DLD1 (cell line): ENCODE measurements at regions not wholly inside any gene's neighbourhood (a gene's known extent, or its start where the extent isn't known, plus 50 kb on each side); places are given as distances from the start of the nearest gene placed in this dataset.

Source experiments
- in situ Hi-C: cut with HindIII; loops from 2 replicates; pipeline ENCODE4 v1.10.0; 2017; ENCODE audit warnings: low sequenced_read_pairs

DNA sequence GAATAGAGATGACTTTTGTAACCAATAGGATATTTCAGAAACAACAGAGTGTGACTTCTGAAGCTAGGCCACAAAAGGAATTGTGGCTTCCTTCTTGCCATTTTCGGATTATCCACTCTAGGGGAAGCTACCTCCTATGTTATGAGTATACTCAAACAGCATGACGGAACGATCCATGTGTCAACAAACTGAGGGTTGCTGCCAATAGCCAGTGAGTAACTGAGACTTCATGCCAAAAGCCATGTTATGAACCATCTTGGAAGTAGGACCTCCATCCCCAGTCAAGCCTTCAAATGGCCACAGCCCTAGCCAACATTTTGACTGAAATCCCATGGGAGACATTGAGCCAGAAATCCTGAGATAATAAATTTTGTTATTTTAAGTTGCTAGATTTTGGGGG lies 69.0 kb upstream of the IL6 start:
- in situ Hi-C loops: no loop called here

DNA sequence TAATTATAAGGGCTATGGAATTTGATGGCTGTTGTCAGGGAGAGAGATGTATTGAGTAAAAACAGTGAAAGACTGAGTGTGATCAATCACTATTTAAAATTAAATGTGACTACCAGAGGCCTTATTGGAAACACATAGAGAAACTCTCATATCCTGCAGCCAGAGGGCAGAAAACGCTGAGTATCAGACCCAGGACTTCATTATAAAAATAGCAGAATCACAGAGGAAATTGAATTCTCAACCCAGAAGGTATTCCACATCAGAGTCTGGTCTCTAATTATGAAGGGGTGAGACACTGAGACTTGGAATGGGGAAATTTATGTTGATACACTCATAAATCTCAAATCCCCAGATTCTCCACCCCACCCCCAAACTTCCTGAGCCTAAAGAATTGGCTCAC lies 69.5 kb upstream of the IL6 start:
- in situ Hi-C loops: no loop called here

DNA sequence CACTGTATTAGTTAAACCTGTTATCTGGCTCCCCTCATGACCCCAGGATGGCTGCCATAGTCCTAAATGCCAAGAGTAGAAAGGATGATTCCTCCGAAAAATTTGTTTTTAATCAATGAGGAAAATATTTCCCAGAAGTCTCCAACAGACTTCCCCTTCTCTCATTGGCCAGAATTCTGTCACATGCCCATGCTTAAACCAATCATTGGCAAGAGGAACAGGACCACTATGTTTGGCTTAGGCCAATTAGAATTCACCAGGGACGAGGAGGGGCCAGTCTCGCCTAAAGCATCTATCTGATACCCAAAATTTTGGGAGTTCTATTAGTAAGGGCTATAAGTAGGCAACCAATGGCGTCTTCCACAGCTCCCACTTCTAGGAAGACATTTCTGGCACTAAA lies 71.2 kb upstream of the IL6 start:
- in situ Hi-C loops: no loop called here

DNA sequence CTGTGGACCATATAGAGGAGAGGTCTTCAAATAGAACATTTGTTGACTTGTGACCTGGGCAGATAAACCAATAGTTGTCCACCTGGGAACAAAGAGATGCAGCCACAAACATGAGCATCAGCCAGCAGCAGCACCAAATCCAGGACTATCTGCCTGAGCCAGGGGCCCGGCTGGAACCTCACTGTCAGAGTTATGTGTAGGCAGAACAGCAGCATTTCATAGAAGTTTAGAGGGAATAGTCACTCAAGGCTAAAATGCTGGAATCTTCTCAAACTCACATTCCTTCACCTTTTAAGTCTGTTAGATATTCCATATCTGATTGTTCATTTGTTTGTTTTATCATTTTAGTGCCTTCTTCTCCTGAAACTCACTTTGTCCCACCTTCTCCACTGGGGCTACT lies 72.2 kb upstream of the IL6 start:
- in situ Hi-C loops: no loop called here

GRCh38 chr7:22653951-22654350 lies 73.0 kb upstream of the IL6 start:
- in situ Hi-C loops: no loop called here

DNA sequence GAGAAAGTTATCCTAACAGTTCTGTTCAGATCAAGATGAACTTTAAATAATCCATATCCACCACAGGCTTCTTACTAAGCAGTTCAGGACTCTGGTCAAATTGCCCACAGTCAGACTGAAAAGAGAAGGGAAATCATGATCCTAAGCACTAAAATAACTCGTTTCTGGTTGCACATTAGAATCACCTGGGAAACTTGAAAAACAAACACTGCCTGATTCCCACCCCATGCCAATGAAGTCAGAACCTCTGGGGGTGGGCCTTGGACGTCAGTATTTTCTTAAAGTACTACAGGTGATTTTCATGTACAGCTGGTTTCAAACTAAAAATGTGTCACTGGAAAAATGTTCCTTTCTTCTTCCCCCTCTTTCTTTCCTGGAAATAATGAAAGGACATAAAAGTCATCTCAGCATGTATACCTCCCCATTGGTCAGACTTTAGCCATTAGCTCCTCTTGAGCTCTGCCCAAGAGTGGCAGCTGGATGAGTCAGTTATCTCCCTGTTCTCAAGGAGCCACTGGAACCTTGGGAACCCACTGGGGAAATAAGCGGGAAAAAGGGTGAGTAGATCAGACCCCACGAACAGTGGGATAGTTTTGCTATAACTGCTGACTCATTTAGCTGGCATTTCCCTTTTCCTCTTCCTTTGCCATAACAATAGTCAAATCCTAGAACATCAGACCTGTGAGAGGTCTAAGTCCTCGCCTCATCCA lies 75.3 kb upstream of the IL6 start:
- in situ Hi-C loops: no loop called here

GRCh38 chr7:22651036-22651435 lies 76.0 kb upstream of the IL6 start:
- in situ Hi-C loops: no loop called here

- in situ Hi-C loops: no loop called here
Observed at GRCh38 chr7:22649686-22650085, 77.3 kb upstream of the IL6 start.

DNA sequence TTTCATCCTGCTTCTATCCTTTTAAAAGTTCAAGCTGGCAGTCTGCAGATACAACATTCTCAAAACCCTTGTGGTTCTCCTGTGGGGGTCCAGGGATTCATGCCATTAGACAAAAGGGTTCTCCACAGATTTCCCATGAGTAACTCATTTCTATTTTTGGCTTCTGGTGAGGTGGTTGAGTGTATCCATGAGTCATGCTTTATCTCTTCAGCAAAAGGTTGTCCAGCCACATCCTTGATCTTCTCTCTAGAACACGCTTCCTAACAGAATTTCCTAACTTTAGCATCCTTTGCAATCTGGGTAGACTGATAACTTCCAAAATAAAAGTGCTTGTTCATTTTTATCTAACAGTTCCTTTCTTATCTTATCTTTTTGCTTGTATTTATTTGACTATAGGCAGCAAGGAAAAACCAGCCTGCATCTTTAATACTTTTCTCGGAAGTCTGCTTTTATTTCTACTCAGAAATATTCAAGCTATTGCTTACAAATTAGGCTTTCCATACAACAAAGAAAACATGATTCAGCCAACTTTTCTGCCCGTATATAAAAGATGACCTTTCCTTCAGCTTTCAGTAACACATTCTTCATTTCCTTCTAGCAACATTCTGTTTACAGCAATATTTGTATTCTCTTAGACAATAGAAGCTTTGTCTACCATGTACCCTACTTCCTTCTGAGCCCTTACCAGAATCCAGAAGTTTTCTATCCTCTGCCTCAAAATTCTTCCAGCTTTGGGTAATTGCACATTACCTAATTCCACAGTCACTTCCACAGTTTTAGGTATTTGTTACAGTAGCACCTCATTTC lies 79.3 kb upstream of the IL6 start:
- in situ Hi-C loops: no loop called here

DNA sequence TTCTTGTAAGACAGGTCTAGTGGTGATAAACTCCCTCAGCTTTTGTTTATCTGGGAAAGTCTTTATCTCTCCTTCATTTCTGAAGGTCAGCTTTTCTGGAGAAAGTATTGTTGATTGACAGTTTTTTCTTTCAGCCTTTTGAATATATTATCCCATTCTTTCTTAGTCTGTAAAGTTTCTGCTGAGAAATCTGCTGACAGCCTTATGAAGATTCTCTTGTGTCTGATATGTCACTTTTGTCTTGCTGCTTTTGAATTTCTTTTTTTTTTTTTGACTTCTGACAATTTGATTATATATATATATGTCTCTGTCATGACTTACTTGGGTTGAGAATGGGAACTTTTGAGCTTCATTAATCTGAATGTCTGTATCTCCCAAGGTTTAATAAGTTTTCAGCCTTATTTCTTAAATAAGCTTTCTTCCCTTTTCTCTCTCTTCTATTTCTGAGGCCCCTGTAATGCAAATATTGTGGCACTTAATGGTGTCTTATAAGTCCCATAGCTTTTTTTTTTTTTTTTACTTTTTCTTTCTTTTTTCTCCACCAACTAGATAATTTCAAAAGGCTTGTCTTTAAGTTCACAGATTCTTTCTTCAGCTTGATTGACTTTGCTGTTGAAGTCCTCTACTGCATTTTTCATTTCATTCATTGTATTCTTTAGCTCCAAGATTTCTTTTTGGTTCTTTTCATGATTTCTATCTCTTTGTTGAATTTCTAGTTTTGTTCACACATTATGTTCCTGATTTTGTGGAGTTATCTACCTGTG lies 81.4 kb upstream of the IL6 start:
- in situ Hi-C loops: no loop called here

DNA sequence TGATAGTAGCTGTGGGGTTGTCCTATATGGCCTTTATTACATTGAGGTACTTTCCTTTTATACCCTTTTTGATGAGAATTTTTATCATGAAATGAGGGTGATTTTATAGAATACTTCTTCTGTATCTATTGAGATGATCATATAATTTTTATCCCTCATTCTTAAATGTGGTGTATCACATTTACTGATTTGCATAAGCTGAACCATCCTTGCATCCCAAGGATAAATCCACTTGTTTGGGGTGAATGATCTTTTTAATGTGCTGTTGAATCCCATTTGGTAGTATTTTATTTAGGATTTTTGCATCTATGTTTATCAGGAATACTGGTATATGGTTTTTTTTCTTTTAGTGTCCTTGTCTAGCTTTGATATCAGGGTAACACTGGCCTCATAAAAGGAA lies 84.5 kb upstream of the IL6 start:
- in situ Hi-C loops: no loop called here

DNA sequence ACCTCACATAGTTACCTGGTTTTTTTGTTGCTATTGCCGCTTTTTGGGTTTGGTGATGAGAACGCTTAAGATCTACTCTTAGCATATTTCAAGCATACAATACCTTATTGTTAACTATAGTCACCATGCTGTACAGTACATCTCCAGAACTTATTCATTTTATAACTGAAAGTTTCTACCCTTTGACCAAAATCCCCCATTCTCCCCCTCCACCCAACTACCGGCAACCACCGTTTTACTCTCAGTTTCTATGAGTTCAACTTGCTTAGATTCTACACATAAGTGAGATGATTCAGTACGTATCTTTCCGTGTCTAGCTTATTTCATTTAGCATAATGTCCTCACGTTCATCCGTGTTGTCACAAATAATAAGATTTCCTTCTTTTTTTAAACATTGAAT lies 86.7 kb upstream of the IL6 start:
- in situ Hi-C loops: no loop called here

GRCh38 chr7:22639396-22639795 lies 87.6 kb upstream of the IL6 start:
- in situ Hi-C loops: no loop called here

GRCh38 chr7:22635349-22635748 lies 91.7 kb upstream of the IL6 start:
- in situ Hi-C loops: no loop called here

DNA sequence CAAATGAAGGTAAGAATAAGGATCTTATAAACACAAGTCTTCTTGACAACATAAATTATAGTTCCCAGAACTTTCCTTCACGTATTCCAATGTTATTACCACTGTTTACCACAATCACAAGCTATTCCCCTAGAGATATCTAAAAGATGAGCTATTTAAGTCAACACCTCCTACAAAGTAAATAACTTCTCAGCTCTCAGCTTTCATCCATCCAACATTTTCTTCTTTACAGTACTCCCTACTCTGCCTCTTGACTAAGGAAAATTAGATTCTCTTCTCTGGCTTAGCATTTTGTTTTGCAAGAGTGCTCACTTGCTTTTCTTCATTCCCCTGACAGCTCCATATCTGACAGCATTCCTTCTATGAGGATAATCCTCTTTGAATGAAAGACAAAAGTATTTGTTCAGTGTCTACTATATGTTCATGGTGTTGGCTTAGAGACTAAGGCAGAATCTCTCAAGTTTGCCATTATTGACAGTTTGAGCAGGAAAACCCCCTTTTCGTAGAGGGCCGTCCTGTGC lies 93.0 kb upstream of the IL6 start:
- in situ Hi-C loops: no loop called here

GRCh38 chr7:22633286-22633953 lies 93.6 kb upstream of the IL6 start:
- in situ Hi-C loops: no loop called here

DNA sequence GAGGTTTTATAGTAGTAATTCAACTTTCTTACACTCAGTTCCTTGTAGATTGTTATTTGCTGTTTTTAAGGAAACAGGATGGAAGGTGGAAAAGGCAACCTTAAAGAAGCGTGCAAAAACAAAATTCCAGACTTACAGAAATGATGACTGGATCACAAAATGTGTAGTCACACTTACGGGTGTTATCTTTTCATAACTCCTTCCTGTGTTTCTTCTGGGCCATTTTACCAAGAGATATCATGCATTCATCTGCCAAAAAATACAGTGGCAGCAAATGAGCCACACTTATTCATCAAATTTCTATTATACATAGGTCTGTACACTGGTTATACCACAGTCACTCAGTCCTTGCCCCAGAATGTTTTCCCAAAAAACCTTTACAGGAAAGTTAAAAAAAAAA lies 94.3 kb upstream of the IL6 start:
- in situ Hi-C loops: no loop called here

DNA sequence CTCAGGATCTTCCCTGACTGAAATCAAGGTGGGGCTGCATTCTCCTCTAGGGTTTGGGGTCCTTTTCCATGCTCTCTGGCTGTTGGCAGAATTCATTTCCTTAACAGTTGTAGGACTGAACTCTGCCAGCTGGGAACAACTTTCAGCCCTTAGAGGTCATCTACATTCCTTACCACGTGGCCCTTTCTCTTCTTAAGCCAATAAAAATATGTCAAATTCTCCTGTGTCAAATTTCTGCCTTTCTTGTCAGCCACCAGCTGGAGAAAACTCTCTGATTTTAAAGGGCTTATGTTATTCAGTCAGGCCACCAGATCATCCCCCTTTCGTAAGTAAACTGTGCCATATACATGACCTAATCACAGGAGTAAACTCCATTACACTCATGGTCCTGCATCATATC lies 95.3 kb upstream of the IL6 start:
- in situ Hi-C loops: no loop called here

- in situ Hi-C loops: no loop called here
Observed at GRCh38 chr7:22630069-22630468, 96.9 kb upstream of the IL6 start.

DNA sequence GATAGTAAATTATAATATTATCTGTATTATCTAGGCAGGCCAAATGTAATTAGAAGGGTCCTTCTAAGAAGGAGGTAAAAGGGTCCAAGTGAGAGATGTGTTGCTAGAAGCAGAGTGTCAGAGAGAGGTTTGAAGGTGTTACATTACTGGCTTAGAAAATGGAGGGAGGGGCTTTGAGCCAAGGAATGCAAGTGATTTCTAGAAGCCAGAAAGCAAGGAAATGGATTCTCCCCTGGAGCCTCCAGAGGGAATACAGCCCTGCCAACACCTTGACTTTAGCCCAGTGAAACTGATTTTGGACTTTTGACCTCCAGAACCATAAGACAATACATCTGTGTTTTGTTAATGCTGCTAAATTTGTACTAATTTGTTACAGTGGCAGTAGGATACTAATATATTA lies 97.9 kb upstream of the IL6 start:
- in situ Hi-C loops: no loop called here

GRCh38 chr7:22628112-22628511 lies 98.9 kb upstream of the IL6 start:
- in situ Hi-C loops: no loop called here
